Pancreas (tissue), 10 donors: ENCODE measurements at regions not wholly inside any gene's neighbourhood (a gene's known extent, or its start where the extent isn't known, plus 50 kb on each side); places are given as distances from the start of the nearest gene placed in this dataset.

Experiments used
- ATAC-seq, 4 donors: fragments of 200-7000 bp; cut with Tn5 transposase; one replicate each; pipeline versions ENCODE4 v1.8.0 to v1.9.1; 2020; ENCODE audit warnings: mild to moderate bottlenecking in 4 of 4, moderate library complexity in 4 of 4
- DNase-seq, 6 donors: peaks; one replicate each; pipeline ENCODE4 v3.0.0-alpha.2; 2020
- FAIRE-seq: peaks from 2 replicates; lab custom pipeline; 2012; peaks lifted over from hg19 to GRCh38; lab: Jason Lieb, UNC
- H3K27ac ChIP-seq, 4 donors: fragments of 200-600 bp; sonication (generic); 1 replicate in 3 of 4; 2 replicates in 1 of 4; pipeline versions ENCODE4 v1.5.0 to v1.8.0; 2020
- H3K27me3 ChIP-seq, 4 donors: fragments of 200-600 bp; one replicate each; pipeline ENCODE4 v1.8.0; 2021
- H3K36me3 ChIP-seq, 3 donors: fragments of 200-600 bp; sonication (generic) in 1 of 3; one replicate each; pipeline versions ENCODE4 v1.5.0 to v1.8.0; 2020 to 2021
- H3K4me1 ChIP-seq, 3 donors: fragments of 200-600 bp; one replicate each; pipeline ENCODE4 v1.8.0; 2021
- H3K4me3 ChIP-seq, 4 donors: fragments of 200-600 bp; sonication (generic) in 2 of 4; one replicate each; pipeline versions ENCODE4 v1.5.0 to v1.8.0; 2020 to 2021
- H3K9me3 ChIP-seq, 4 donors: fragments of 200-600 bp; one replicate each; pipeline ENCODE4 v1.8.0; 2021
- WGBS, 2 donors: extraction: QIAGEN DNeasy Blood & Tissue Kit; methylation state at CpG; one replicate each; pipeline ENCODE4 v1.1.7; 2013; 5-methylcytosine and 5-hydroxymethylcytosine counted together
- intact Hi-C, 3 donors: fragments of 100-400 bp; cut with DNase I; formaldehyde crosslinking; loops; one replicate each; pipeline versions ENCODE4 v1.11.1 to v1.14.2; 2022
- TF ChIP-seq, protein P1 (sequence below), 4 donors: fragments of 200-600 bp; sonication (generic) in 3 of 4; IDR thresholded peaks; one replicate each; pipeline versions ENCODE4 v1.5.0 to v1.8.0; 2021; ENCODE audit warnings: antibody characterized with exemption in 4 of 4
- donor health status: healthy with polysubstance abuse.
- donor health status: DM: no; HTN: no; CAD: no; lungs with moderate emphysema.
- donor health status: DM: no; HTN: no; CAD: no.
- donor health status: control.
- donor health status: control.
- donor health status: Bipolar disorder and iron deficiency.
- donor health status: DM: yes; HTN: yes; CAD: no.
- donor health status: DM: no; HTN: no; CAD: no.
- donor health status: DM: no; HTN: no; CAD: no.
- donor health status: DM: yes; HTN: yes; CAD: no.

GRCh38 chr4:81541161-81541945 is 69.6 kb upstream of the RASGEF1B start:
- Histone ChIP-seq H3K36me3 (no peaks in the 10 kb centered on the region), H3K9me3 (no peaks in the 10 kb centered on the region), H3K4me1 (no peaks in the 10 kb centered on the region), H3K27ac (no peak overlapping the region), H3K27me3 (no peaks in the 10 kb centered on the region), H3K4me3 (no peak overlapping the region)
- TF ChIP-seq, protein P1, sequence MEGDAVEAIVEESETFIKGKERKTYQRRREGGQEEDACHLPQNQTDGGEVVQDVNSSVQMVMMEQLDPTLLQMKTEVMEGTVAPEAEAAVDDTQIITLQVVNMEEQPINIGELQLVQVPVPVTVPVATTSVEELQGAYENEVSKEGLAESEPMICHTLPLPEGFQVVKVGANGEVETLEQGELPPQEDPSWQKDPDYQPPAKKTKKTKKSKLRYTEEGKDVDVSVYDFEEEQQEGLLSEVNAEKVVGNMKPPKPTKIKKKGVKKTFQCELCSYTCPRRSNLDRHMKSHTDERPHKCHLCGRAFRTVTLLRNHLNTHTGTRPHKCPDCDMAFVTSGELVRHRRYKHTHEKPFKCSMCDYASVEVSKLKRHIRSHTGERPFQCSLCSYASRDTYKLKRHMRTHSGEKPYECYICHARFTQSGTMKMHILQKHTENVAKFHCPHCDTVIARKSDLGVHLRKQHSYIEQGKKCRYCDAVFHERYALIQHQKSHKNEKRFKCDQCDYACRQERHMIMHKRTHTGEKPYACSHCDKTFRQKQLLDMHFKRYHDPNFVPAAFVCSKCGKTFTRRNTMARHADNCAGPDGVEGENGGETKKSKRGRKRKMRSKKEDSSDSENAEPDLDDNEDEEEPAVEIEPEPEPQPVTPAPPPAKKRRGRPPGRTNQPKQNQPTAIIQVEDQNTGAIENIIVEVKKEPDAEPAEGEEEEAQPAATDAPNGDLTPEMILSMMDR (IDR thresholded peaks at IDR 0.05): no peak
- ATAC-seq (no peak), FAIRE-seq (no peak), DNase-seq (no peak)
- intact Hi-C loops: no loop called here
- WGBS, 2 donors: 47 to 63% methylated on average over 4 of the region's 4 CpGs

- WGBS, 2 donors: 52 to 62% methylated on average over 6 of the region's 6 CpGs
- FAIRE-seq (no peak), ATAC-seq (peak in 1 of 4 donors; percentile 40), DNase-seq (no peak)
- no peaks in the 10 kb centered on the region for H3K36me3 ChIP-seq
- H3K4me1 ChIP-seq: no peaks in the 10 kb centered on the region
- H3K4me3 ChIP-seq: no peak overlapping the region
- TF ChIP-seq, protein P1 (IDR thresholded peaks at IDR 0.05): no peak
- no peaks in the 10 kb centered on the region for H3K27me3 ChIP-seq
- H3K27ac ChIP-seq: no peak overlapping the region
- H3K9me3 ChIP-seq: no peaks in the 10 kb centered on the region
- intact Hi-C loops: no loop called here
Observed at GRCh38 chr4:81538716-81539427, 67.2 kb upstream of the RASGEF1B start.

GRCh38 chr4:81531410-81531809 is 59.7 kb upstream of the RASGEF1B start:
- DNase-seq (no peak), ATAC-seq (no peak), FAIRE-seq (no peak)
- Histone ChIP-seq H3K27ac (no peak overlapping the region), H3K4me1 (no peaks in the 10 kb centered on the region), H3K27me3 (no peaks in the 10 kb centered on the region), H3K4me3 (no peak overlapping the region), H3K36me3 (no peaks in the 10 kb centered on the region), H3K9me3 (no peaks in the 10 kb centered on the region)
- TF ChIP-seq, protein P1 (IDR thresholded peaks at IDR 0.05): no peak
- WGBS, 2 donors: 38 to 50% methylated on average over 2 of the region's 2 CpGs
- intact Hi-C loops: no loop called here

- H3K4me1 ChIP-seq: no peaks in the 10 kb centered on the region
- FAIRE-seq: no peak
- no peak overlapping the region for H3K4me3 ChIP-seq
- TF ChIP-seq, protein P1 (IDR thresholded peaks at IDR 0.05): no peak
- intact Hi-C loops: no loop called here
- no peak for ATAC-seq
- H3K36me3 ChIP-seq: no peaks in the 10 kb centered on the region
- H3K9me3 ChIP-seq: no peaks in the 10 kb centered on the region
- H3K27ac ChIP-seq: no peak overlapping the region
- whole genome bisulfite sequencing, 2 donors: 86 to 91% methylated on average over 3 of the region's 3 CpGs
- H3K27me3 ChIP-seq: no peaks in the 10 kb centered on the region
- no peak for DNase-seq
Observed at GRCh38 chr4:81528979-81529378, 57.3 kb upstream of the RASGEF1B start.

DNA sequence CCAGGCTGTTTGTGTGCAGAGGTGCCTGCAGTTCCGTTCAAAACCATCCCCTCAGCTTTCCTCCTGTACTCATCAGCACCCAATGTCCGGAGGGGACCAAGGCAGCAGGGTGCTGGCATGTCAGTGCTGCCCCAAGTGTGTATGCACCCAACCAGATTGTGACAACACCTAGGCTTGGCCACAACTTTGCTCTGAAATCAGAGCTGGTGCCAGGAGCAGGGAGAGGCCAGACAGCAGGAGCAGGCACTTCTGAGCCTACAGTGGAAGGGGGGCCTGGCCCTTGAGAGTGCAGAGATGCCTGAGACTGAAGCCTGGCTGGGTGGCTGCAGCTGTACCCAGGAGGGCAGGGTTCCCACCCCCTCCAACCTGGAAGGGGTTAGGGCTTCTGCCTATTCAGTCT is 56.5 kb upstream of the RASGEF1B start:
- Histone ChIP-seq H3K9me3 (no peaks in the 10 kb centered on the region), H3K27ac (no peak overlapping the region), H3K27me3 (no peaks in the 10 kb centered on the region), H3K4me3 (no peak overlapping the region), H3K36me3 (no peaks in the 10 kb centered on the region), H3K4me1 (no peaks in the 10 kb centered on the region)
- FAIRE-seq (no peak), DNase-seq (no peak), ATAC-seq (no peak)
- intact Hi-C loops: no loop called here
- TF ChIP-seq, protein P1 (IDR thresholded peaks at IDR 0.05): no peak
- 71 to 80% methylated on average over 2 of the region's 2 CpGs for WGBS, 2 donors
